ENCODE measurements at regions not wholly inside any gene's neighbourhood (a gene's known extent, or its start where the extent isn't known, plus 50 kb on each side); places are given as distances from the start of the nearest gene placed in this dataset.
"Not testable (repeated sequence)": the region's sequence is repeated elsewhere in the genome, so short reads cannot be mapped to it uniquely, and the experiment has no call there.

- DNase-seq: no peak
These were observed 162.7 kb downstream of the SPTSSA start for GRCh38 chr14:34299360-34299759.

- no peak for DNase-seq
These were observed 164.1 kb downstream of the SPTSSA start for GRCh38 chr14:34297786-34298520.

GRCh38 chr14:34283590-34283989, 178.4 kb downstream of the SPTSSA start:
- no peak for DNase-seq

GRCh38 chr14:34277191-34277590, 184.8 kb downstream of the SPTSSA start:
- no peak for DNase-seq

- no peak for DNase-seq
These were observed 186.5 kb downstream of the SPTSSA start for GRCh38 chr14:34275530-34275929.

GRCh38 chr14:34275078-34275477, 187.0 kb downstream of the SPTSSA start:
- DNase-seq: no peak

- not testable (repeated sequence) for DNase-seq
These were observed 188.3 kb downstream of the SPTSSA start for GRCh38 chr14:34273716-34274115.

GRCh38 chr14:34270361-34270760, 191.7 kb downstream of the SPTSSA start:
- DNase-seq: no peak

- no peak for DNase-seq
These were observed 195.7 kb downstream of the SPTSSA start for GRCh38 chr14:34266344-34266743.

GRCh38 chr14:34262127-34262910, 199.7 kb downstream of the SPTSSA start:
- no peak for DNase-seq

GRCh38 chr14:34259996-34260395, 202.0 kb downstream of the SPTSSA start:
- no peak for DNase-seq

GRCh38 chr14:34258318-34258717, 203.7 kb downstream of the SPTSSA start:
- no peak for DNase-seq

- DNase-seq: no peak
These were observed 204.5 kb downstream of the SPTSSA start for GRCh38 chr14:34257505-34257904.

GRCh38 chr14:34256223-34256622, 205.8 kb downstream of the SPTSSA start:
- DNase-seq: no peak

- no peak for DNase-seq
These were observed 207.5 kb downstream of the SPTSSA start for GRCh38 chr14:34254571-34254970.

- no peak for DNase-seq
These were observed 208.0 kb downstream of the SPTSSA start for GRCh38 chr14:34254031-34254430.

GRCh38 chr14:34252227-34252626, 209.8 kb downstream of the SPTSSA start:
- DNase-seq: no peak

- no peak for DNase-seq
These were observed 210.4 kb downstream of the SPTSSA start for GRCh38 chr14:34251662-34252061.

- no peak for DNase-seq
These were observed 211.1 kb downstream of the SPTSSA start for GRCh38 chr14:34250959-34251358.

- DNase-seq: no peak
These were observed 214.4 kb downstream of the SPTSSA start for GRCh38 chr14:34247605-34248004.

GRCh38 chr14:34246206-34246605, 215.8 kb downstream of the SPTSSA start:
- no peak for DNase-seq

GRCh38 chr14:34243401-34243800, 218.6 kb downstream of the SPTSSA start:
- DNase-seq: no peak

GRCh38 chr14:34243001-34243400, 219.0 kb downstream of the SPTSSA start:
- no peak for DNase-seq

- no peak for DNase-seq
These were observed 220.8 kb downstream of the SPTSSA start for GRCh38 chr14:34241185-34241711.

All from stimulated activated CD4-positive, alpha-beta T cell treated with anti-CD3 and anti-CD28 coated beads, Interleukin-1b, Interleukin-23, amount 100 ng/mL, for 48 hours (primary cell).